Panc1 (cell line): ENCODE measurements at regions not wholly inside any gene's neighbourhood (a gene's known extent, or its start where the extent isn't known, plus 50 kb on each side); places are given as distances from the start of the nearest gene placed in this dataset.

Experiments used
- ATAC-seq: fragments of 200-7000 bp; cut with Tn5 transposase; 2 replicates; pipeline ENCODE4 v1.9.1; 2020; ENCODE audit warnings: mild to moderate bottlenecking, moderate library complexity
- BruUV-seq: library from RNA; stranded (reverse); fragments of 400-500 nt; replicated peaks from 2 replicates; lab custom pipeline; 2021; lab: Mats Ljungman, UMichigan
- CTCF ChIA-PET: fragments of 300-600 bp; sonication (Branson Sonifier 250); formaldehyde crosslinking; loops from one replicate; lab custom pipeline; 2022; ENCODE audit warnings: antibody characterized with exemption; lab: Charles Lee
- POLR2A ChIA-PET: fragments of 300-600 bp; sonication (Branson Sonifier 250); formaldehyde crosslinking; loops from one replicate; lab custom pipeline; 2022; ENCODE audit warnings: antibody characterized with exemption; lab: Charles Lee
- DNase-seq: peaks from one replicate; pipeline ENCODE4 v3.0.0-alpha.2; 2010; ENCODE audit warnings: low read depth, low spot score
- H3K27ac ChIP-seq: 2 replicates; pipeline ENCODE4 v1.5.1; 2011; ENCODE audit warnings: mild to moderate bottlenecking, low read length, inconsistent platforms
- H3K27me3 ChIP-seq: fragments of 200-500 bp; sonication (Bioruptor generic); 2 replicates; pipeline ENCODE4 v1.6.0; 2014; ENCODE audit warnings: low read length, inconsistent platforms; ENCODE audit not compliant: control insufficient read depth, insufficient read depth
- H3K36me3 ChIP-seq: fragments of 200-500 bp; sonication (Bioruptor generic); 2 replicates; pipeline ENCODE4 v1.5.1; 2014; ENCODE audit warnings: inconsistent platforms, mild to moderate bottlenecking, low read length, moderate library complexity; ENCODE audit not compliant: control insufficient read depth, insufficient read depth
- H3K4me1 ChIP-seq: 2 replicates; pipeline ENCODE4 v1.5.1; 2011; ENCODE audit warnings: inconsistent platforms, mild to moderate bottlenecking, low read length, moderate library complexity; ENCODE audit not compliant: control insufficient read depth, insufficient read depth
- H3K4me3 ChIP-seq, 2 experiments: 2 replicates each; pipeline ENCODE4 v1.5.1; 2011 to 2012; ENCODE audit warnings: low read depth in 2 of 2, low read length in 2 of 2, mild to moderate bottlenecking in 2 of 2, inconsistent platforms in 1 of 2, moderate library complexity in 1 of 2
- H3K9me3 ChIP-seq: fragments of 200-500 bp; sonication (Bioruptor generic); 2 replicates; pipeline ENCODE4 v1.5.1; 2014; ENCODE audit warnings: low read depth, mild to moderate bottlenecking, inconsistent platforms, low read length, moderate library complexity; ENCODE audit not compliant: control insufficient read depth, insufficient read depth
- CTCF ChIP-seq: fragments of 450-650 bp; IDR thresholded peaks from 2 replicates; pipeline ENCODE4 v1.5.1; 2017; ENCODE audit warnings: mild to moderate bottlenecking
- POLR2AphosphoS5 ChIP-seq: IDR thresholded peaks from 2 replicates; pipeline ENCODE4 v1.6.1; 2012; ENCODE audit warnings: mild to moderate bottlenecking, low read depth, low read length, moderate library complexity
- REST ChIP-seq, 2 experiments: IDR thresholded peaks; 2 replicates each; pipeline ENCODE4 v1.6.1; 2011 to 2012; ENCODE audit warnings: low read depth in 2 of 2, control low read depth in 1 of 2, low read length in 1 of 2, mild to moderate bottlenecking in 1 of 2, moderate library complexity in 1 of 2; ENCODE audit not compliant: insufficient read depth in 1 of 2
- SIN3A ChIP-seq: IDR thresholded peaks from 2 replicates; pipeline ENCODE4 v1.6.1; 2012; ENCODE audit warnings: low read depth, mild to moderate bottlenecking, low read length, moderate library complexity, borderline replicate concordance; ENCODE audit not compliant: insufficient read depth
- TCF7L2 ChIP-seq: IDR thresholded peaks from 2 replicates; pipeline ENCODE4 v1.6.1; 2011; ENCODE audit warnings: mild to moderate bottlenecking, low read depth, low read length, inconsistent platforms
- in situ Hi-C: cut with HindIII; loops from 2 replicates; pipeline ENCODE4 v1.10.0; 2016; ENCODE audit warnings: low sequenced_read_pairs, low pct_unique_long_range_greater_than_20kb
- intact Hi-C: fragments of 100-400 bp; cut with micrococcal nuclease; formaldehyde crosslinking; loops from one replicate; pipeline ENCODE4 v1.10.0; 2022; ENCODE audit not compliant: unreplicated experiment

DNA sequence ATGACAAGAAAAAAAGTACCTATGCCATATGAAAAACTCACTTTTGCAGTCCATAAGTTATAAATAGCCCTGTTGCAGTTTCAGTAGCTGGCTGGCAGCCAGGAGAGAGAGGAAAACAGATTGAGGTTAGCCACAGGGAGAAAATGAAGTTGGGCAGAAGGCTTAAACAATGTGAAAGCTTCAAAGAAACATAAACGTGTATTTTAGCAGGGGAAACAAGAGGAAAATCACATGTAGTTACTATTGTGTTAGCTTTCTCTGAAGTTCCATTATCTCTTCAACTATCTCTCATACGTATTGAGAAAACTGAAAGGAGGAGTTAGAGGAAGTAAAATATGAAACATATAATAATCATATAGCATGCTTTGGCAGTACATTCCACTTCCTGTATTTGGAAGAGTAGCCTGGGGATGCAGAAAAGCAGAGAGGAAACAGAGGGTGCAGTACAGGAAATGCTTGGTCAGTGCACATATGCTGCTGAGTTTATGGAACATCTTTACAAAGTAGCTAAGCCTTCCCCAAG is 1551.1 kb downstream of the EFNB2 start:
- no peaks in the 10 kb centered on the region for H3K4me1 ChIP-seq
- no peaks in the 10 kb centered on the region for H3K36me3 ChIP-seq
- DNase-seq (no peak), ATAC-seq (no peak)
- H3K27ac ChIP-seq, result no peak overlapping the region
- no peak for TF ChIP-seq SIN3A
- no peak for TF ChIP-seq CTCF
- no peak for TF ChIP-seq TCF7L2
- no peak for TF ChIP-seq REST (IDR thresholded peaks at IDR 0.05; ENCODE audit: insufficient read depth in 1 of 2, low read depth in 2 of 2, low read length in 1 of 2)
- TF ChIP-seq POLR2AphosphoS5, result no peak
- ChIA-PET CTCF (no interaction called here), POLR2A (no interaction called here)
- in situ Hi-C loops (no loop called here), intact Hi-C loops (no loop called here)
- no peaks in the 10 kb centered on the region for H3K9me3 ChIP-seq
- no peaks in the 10 kb centered on the region for H3K27me3 ChIP-seq
- no TSS peak for BruUV-seq
- H3K4me3 ChIP-seq, result no peak overlapping the region

- DNase-seq, result no peak
- no peaks in the 10 kb centered on the region for H3K36me3 ChIP-seq
- CTCF ChIA-PET, result no interaction called here
- ATAC-seq, result no peak
- no peaks in the 10 kb centered on the region for H3K4me1 ChIP-seq
- no peak overlapping the region for H3K4me3 ChIP-seq
- POLR2A ChIA-PET, result no interaction called here
- no peak overlapping the region for H3K27ac ChIP-seq
- H3K27me3 ChIP-seq, result no peaks in the 10 kb centered on the region
- intact Hi-C loops (no loop called here), in situ Hi-C loops (no loop called here)
- BruUV-seq, result no TSS peak
- no peaks in the 10 kb centered on the region for H3K9me3 ChIP-seq
- TF ChIP-seq POLR2AphosphoS5 (no peak), SIN3A (no peak), TCF7L2 (no peak), REST (IDR thresholded peaks at IDR 0.05; ENCODE audit: insufficient read depth in 1 of 2, low read depth in 2 of 2, low read length in 1 of 2) (no peak), CTCF (no peak)
Measured at GRCh38 chr13:104983601-104984000, 1551.9 kb downstream of the EFNB2 start.
